ENCODE measurements at regions not wholly inside any gene's neighbourhood (a gene's known extent, or its start where the extent isn't known, plus 50 kb on each side); places are given as distances from the start of the nearest gene placed in this dataset.
A peak's percentile ranks its signal among the peaks of the same experiment; 100 is the strongest.
"Not testable (repeated sequence)": the region's sequence is repeated elsewhere in the genome, so short reads cannot be mapped to it uniquely, and the experiment has no call there.

DNA sequence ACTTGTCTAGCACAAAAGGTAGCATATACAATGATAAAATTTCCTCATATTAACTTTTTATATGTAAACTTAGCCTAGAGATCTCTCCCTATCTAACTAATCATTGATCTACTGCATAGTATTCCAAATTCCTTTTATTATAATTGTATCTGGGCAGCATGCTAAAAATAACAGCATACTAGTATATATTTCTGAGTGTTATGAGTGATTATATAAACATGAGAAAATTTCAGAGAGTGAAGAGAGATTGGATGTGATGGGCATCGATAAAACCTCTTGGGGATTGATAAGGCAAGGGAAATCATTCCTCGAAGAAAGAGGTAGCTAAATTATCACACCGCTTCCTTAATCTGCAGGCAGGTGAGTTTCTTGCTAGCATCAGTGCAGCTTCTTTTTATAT is 158.2 kb downstream of the HMHB1 start:
- H3K36me3 ChIP-seq (ENCODE audit: control insufficient read depth, insufficient read depth, low read length): no peaks in the 10 kb centered on the region
- no CpG with 5 or more reads among the region's 3 CpGs for WGBS (ENCODE audit: insufficient coverage)

DNA sequence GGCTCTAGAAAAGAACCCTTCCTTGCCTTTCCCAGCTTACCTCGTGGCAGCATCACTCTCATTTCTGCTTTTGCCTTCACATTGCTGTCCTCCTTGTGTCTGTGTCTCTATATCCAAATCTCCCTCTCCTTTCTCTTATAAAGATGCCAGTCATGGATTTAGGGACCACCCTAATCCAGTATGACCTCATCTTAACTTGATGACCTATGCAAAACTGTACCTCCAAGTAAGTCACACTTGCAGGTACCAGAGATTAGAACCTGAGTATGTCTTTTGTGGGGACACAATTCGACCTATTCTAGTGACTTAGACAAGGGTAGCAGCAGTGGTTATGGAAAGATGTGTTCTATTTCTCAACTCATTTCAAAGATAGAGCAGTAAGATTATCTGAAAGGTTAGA is 160.1 kb downstream of the HMHB1 start:
- H3K9me3 ChIP-seq (replicated peaks; ENCODE audit: control insufficient read depth, low read depth, low read length): no peaks in the 10 kb centered on the region
- WGBS (ENCODE audit: insufficient coverage): 91% methylated on average over 1 of the region's 2 CpGs
- H3K4me1 ChIP-seq (ENCODE audit: control insufficient read depth, insufficient read depth, low read length): no peaks in the 10 kb centered on the region
- H3K27ac ChIP-seq (ENCODE audit: low read length): no peak overlapping the region
- no peak overlapping the region for H3K4me3 ChIP-seq (ENCODE audit: low read length)
- peaks cover 3% of the 10 kb centered on the region for H3K27me3 ChIP-seq (ENCODE audit: control insufficient read depth, insufficient read depth, low read length)
- no peaks in the 10 kb centered on the region for H3K36me3 ChIP-seq (ENCODE audit: control insufficient read depth, insufficient read depth, low read length)
- no peak for DNase-seq

More for the DNA sequence above, 158.2 kb downstream of the HMHB1 start:
- no peaks in the 10 kb centered on the region for H3K4me1 ChIP-seq (ENCODE audit: control insufficient read depth, insufficient read depth, low read length)
- H3K4me3 ChIP-seq (ENCODE audit: low read length): no peak overlapping the region
- H3K27me3 ChIP-seq (ENCODE audit: control insufficient read depth, insufficient read depth, low read length): peaks cover 3% of the 10 kb centered on the region
- H3K27ac ChIP-seq (ENCODE audit: low read length): no peak overlapping the region
- no peaks in the 10 kb centered on the region for H3K9me3 ChIP-seq (replicated peaks; ENCODE audit: control insufficient read depth, low read depth, low read length)
- no peak for DNase-seq

DNA sequence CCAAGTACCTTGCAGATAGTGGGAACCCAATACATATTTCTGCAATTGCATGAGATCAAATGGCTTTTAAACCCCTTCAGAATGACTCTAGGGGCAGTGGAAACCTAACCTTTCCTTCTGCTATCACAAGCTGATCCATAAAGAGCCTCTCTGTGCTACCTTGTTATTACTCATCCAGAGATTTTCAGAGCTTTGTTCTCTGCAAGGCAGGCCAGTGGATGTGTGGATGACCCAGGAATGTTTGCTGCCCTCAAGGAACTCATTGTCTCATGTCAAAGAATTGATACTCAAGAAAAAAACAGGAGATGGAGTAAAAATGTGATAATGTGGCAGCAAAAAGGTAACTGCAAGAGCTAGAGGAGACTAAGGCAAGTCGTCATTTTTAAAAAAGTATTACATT is 164.1 kb downstream of the HMHB1 start:
- Histone ChIP-seq H3K4me3 (ENCODE audit: low read length) (no peak overlapping the region), H3K9me3 (replicated peaks; ENCODE audit: control insufficient read depth, low read depth, low read length) (no peaks in the 10 kb centered on the region), H3K27ac (ENCODE audit: low read length) (no peak overlapping the region), H3K27me3 (ENCODE audit: control insufficient read depth, insufficient read depth, low read length) (no peaks in the 10 kb centered on the region), H3K4me1 (ENCODE audit: control insufficient read depth, insufficient read depth, low read length) (no peaks in the 10 kb centered on the region), H3K36me3 (ENCODE audit: control insufficient read depth, insufficient read depth, low read length) (no peaks in the 10 kb centered on the region)
- no peak for DNase-seq
- no CpG with 5 or more reads among the region's 1 CpG for WGBS (ENCODE audit: insufficient coverage)

DNA sequence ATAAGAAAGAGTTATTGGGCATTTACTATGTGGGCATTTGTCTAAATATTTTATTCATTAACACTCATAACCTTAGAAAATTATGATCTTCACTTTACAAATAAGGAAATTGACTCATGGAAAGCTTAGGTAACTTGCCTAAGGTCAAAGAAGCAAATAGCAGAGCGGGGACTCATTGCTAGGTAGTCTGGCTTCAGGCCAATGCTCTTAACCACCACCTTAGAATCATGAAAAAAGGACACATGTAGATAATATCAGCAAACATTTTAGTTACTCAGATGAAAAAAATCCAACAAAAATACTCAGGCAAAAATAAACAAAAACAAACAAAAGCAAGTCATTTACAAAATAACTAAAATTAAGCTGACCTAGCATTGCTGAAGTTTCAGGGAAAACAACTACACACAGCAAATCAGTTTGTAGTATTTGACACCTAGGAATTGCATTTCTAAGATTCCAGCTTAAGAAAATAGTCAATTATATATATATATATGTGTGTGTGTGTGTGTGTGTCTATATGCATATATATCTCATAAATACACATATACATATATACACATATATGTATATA is 166.0 kb downstream of the HMHB1 start:
- no peaks in the 10 kb centered on the region for H3K27me3 ChIP-seq (ENCODE audit: control insufficient read depth, insufficient read depth, low read length)
- H3K36me3 ChIP-seq (ENCODE audit: control insufficient read depth, insufficient read depth, low read length): no peaks in the 10 kb centered on the region
- H3K4me3 ChIP-seq (ENCODE audit: low read length): no peak overlapping the region
- no CpG with 5 or more reads among the region's 1 CpG for WGBS (ENCODE audit: insufficient coverage)
- no peaks in the 10 kb centered on the region for H3K9me3 ChIP-seq (replicated peaks; ENCODE audit: control insufficient read depth, low read depth, low read length)
- no peak overlapping the region for H3K27ac ChIP-seq (ENCODE audit: low read length)
- no peaks in the 10 kb centered on the region for H3K4me1 ChIP-seq (ENCODE audit: control insufficient read depth, insufficient read depth, low read length)
- DNase-seq: no peak

DNA sequence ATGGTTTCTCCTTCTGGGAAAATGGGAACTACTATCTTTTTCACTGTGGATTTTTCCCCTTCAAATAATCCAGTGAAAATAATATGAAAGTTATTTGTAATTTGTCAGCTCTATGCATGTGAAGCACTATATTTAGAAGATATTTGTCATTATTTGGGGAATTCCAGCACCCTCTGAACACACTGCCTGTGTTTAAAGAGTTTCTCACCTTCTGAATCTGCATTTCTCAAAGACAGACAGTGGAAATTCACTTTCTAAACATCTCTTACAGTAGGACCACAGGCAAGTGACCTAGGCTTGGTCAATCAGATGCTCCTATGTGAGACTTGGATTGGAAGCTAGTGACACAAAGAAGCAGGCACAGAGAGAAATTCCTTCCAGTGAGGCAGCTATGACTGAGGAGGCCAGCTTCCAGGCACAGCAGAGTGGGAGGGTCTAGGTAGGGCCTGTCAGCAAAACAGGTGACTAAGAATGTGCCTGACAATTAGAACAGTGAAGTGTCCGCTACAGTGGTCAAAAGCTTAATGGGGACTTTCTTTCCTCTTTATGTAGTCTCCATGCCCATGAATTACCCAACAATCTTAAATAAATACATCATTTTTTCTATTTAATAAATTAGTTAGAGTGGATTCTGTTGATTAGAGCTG is 167.2 kb downstream of the HMHB1 start:
- no peaks in the 10 kb centered on the region for H3K4me1 ChIP-seq (ENCODE audit: control insufficient read depth, insufficient read depth, low read length)
- H3K36me3 ChIP-seq (ENCODE audit: control insufficient read depth, insufficient read depth, low read length): no peaks in the 10 kb centered on the region
- no peaks in the 10 kb centered on the region for H3K9me3 ChIP-seq (replicated peaks; ENCODE audit: control insufficient read depth, low read depth, low read length)
- WGBS (ENCODE audit: insufficient coverage): no CpG with 5 or more reads among the region's 1 CpG
- no peak overlapping the region for H3K4me3 ChIP-seq (ENCODE audit: low read length)
- H3K27me3 ChIP-seq (ENCODE audit: control insufficient read depth, insufficient read depth, low read length): no peaks in the 10 kb centered on the region
- no peak overlapping the region for H3K27ac ChIP-seq (ENCODE audit: low read length)
- DNase-seq: no peak

DNA sequence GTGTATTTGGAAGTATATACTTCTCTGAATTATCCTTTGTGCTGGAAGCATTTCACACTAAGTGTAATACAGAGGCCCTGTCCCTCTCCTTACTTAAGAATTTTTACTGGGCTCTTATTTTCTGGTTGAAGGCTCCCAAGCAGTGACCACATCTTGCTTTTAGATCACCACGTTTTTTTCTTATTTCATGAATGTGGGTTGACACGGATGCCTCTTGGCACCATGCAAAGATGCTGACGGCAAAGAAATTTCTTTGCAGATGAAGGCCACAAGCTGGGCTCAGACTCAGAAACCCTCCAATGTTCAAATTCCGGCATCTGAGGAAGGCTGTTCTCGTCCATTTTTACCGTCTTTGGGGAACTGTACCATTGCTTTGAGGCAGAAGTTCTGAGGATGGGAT is 168.5 kb downstream of the HMHB1 start:
- no peak for DNase-seq
- Histone ChIP-seq H3K4me3 (ENCODE audit: low read length) (no peak overlapping the region), H3K36me3 (ENCODE audit: control insufficient read depth, insufficient read depth, low read length) (no peaks in the 10 kb centered on the region), H3K27me3 (ENCODE audit: control insufficient read depth, insufficient read depth, low read length) (no peaks in the 10 kb centered on the region), H3K27ac (ENCODE audit: low read length) (no peak overlapping the region), H3K4me1 (ENCODE audit: control insufficient read depth, insufficient read depth, low read length) (no peaks in the 10 kb centered on the region), H3K9me3 (replicated peaks; ENCODE audit: control insufficient read depth, low read depth, low read length) (no peaks in the 10 kb centered on the region)
- WGBS (ENCODE audit: insufficient coverage): 93% methylated on average over 5 of the region's 6 CpGs

DNA sequence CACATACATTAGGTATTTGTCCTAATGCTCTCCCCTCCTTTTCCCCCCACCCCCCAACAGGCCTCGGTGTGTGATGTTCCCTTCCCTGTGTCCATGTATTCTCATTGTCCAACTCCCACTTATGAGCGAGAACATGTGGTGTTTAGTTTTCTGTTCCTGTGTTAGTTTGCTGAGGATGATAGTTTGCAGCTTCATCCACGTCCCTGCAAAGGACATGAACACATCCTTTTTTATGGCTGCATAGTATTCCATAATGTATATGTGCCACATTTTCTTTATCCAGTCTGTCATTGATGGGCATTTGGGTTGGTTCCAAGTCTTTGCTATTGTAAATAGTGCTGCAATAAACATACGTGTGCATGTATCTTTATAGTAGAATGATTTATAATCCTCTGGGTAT is 171.0 kb downstream of the HMHB1 start:
- H3K9me3 ChIP-seq (replicated peaks; ENCODE audit: control insufficient read depth, low read depth, low read length); H3K27ac ChIP-seq (ENCODE audit: low read length); H3K4me3 ChIP-seq (ENCODE audit: low read length); DNase-seq; H3K36me3 ChIP-seq (ENCODE audit: control insufficient read depth, insufficient read depth, low read length); H3K4me1 ChIP-seq (ENCODE audit: control insufficient read depth, insufficient read depth, low read length); H3K27me3 ChIP-seq (ENCODE audit: control insufficient read depth, insufficient read depth, low read length): not testable (repeated sequence)
- no CpG with 5 or more reads among the region's 4 CpGs for whole genome bisulfite sequencing (ENCODE audit: insufficient coverage)

DNA sequence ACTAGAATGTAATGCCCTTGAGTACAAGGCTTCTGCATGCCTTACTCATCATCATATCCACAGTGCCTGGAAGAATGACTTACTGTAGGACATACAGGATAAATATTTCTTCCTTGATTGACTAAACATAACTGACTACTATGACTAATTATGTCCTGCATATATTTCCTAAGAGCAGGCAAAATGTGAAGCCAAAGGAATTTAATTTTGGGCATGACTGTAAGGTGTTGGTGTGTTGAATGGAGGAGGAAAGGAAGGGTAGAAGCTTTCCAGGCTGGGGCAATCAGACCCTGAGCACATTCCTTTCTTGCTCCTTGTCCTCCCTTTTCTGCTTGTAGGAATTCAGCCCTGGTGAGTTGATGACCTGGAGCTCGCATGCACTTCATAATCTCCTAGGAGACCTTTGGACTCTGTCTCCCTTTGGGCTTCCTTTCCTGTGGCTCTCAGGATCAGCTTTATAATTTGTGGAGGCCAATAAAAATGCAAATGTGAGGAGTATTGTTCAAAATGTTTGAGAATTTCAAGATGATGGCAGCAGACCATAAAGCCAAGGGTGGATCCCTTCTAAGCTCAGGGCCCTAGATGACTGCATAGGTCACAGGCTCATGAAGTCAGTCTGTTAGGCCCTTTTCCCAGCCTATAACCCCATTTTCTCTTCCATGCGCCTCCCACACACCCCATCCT is 174.0 kb downstream of the HMHB1 start:
- no peaks in the 10 kb centered on the region for H3K27me3 ChIP-seq (ENCODE audit: control insufficient read depth, insufficient read depth, low read length)
- H3K4me3 ChIP-seq (ENCODE audit: low read length): no peak overlapping the region
- peaks cover 7% of the 10 kb centered on the region for H3K4me1 ChIP-seq (ENCODE audit: control insufficient read depth, insufficient read depth, low read length)
- H3K9me3 ChIP-seq (replicated peaks; ENCODE audit: control insufficient read depth, low read depth, low read length): no peaks in the 10 kb centered on the region
- H3K36me3 ChIP-seq (ENCODE audit: control insufficient read depth, insufficient read depth, low read length): no peaks in the 10 kb centered on the region
- peak overlapping the region; percentile 78 for H3K27ac ChIP-seq (ENCODE audit: low read length)
- WGBS (ENCODE audit: insufficient coverage): 67% methylated on average over 1 of the region's 2 CpGs
- peak; percentile 16 for DNase-seq

DNA sequence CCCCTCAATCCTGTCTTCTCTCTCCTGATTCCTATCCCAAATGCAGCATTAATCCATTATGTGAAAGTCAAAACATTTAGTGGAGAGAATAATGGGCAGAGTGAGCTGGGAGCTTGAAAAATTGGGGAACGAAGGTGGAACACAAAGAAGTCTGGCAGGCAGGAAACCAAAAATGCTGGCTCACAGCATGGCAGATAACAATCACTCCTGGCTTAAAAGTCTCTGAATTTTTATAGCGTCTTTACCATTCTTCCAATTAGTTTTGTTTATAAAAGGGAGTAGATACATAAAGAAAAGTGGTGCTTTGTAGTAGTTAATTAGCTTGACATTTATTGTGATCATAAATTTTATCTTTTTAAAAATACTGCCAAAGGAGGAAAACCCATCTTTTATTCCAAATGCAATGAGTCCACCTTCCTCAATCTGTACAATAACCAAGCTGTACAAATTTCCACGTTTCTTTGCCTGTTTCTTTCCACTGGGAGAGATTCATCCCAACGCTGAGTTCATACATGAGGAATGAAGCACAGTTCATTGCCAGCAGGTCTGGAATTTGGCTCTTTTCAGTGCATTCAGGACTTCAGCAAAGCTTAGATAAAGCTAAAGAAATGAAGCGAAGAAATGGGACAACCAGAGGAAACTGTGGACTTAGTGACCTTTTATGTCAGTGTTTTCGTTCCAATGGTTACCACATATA is 174.7 kb downstream of the HMHB1 start:
- Histone ChIP-seq H3K4me1 (ENCODE audit: control insufficient read depth, insufficient read depth, low read length) (peaks cover 7% of the 10 kb centered on the region), H3K27me3 (ENCODE audit: control insufficient read depth, insufficient read depth, low read length) (no peaks in the 10 kb centered on the region), H3K9me3 (replicated peaks; ENCODE audit: control insufficient read depth, low read depth, low read length) (no peaks in the 10 kb centered on the region), H3K4me3 (ENCODE audit: low read length) (no peak overlapping the region), H3K36me3 (ENCODE audit: control insufficient read depth, insufficient read depth, low read length) (no peaks in the 10 kb centered on the region), H3K27ac (ENCODE audit: low read length) (peak overlapping the region; percentile 78)
- WGBS (ENCODE audit: insufficient coverage): 15% methylated on average over 3 of the region's 6 CpGs
- peak; percentile 98 for DNase-seq

DNA sequence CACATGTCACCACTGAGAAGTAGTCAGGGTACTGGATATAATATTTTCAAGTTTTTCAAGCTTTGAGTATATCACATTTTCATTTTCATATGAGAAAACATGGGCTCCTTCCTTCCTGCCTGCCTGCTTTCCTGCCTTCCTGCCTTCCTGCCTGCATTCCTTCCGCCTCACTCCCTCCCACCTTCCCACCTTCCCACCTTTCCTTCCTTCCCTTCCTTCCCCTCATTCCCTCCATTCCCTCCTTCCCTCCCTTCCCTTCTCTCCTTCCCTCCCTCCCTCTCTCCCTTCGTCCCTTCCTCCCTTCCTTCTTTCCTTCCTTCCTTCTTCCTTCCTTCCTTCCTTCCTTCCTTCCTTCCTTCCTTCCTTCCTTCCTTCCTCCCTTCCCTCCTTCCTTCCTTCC is 175.3 kb downstream of the HMHB1 start:
- Histone ChIP-seq H3K4me1 (ENCODE audit: control insufficient read depth, insufficient read depth, low read length) (peaks cover 7% of the 10 kb centered on the region), H3K36me3 (ENCODE audit: control insufficient read depth, insufficient read depth, low read length) (no peaks in the 10 kb centered on the region), H3K27me3 (ENCODE audit: control insufficient read depth, insufficient read depth, low read length) (no peaks in the 10 kb centered on the region), H3K4me3 (ENCODE audit: low read length) (no peak overlapping the region), H3K9me3 (replicated peaks; ENCODE audit: control insufficient read depth, low read depth, low read length) (no peaks in the 10 kb centered on the region), H3K27ac (ENCODE audit: low read length) (peak overlapping the region; percentile 78)
- no peak for DNase-seq
- 73% methylated on average over 1 of the region's 2 CpGs for WGBS (ENCODE audit: insufficient coverage)

Data from muscle of leg (tissue), 3 donors.